Panc1 (cell line): ENCODE measurements at regions not wholly inside any gene's neighbourhood (a gene's known extent, or its start where the extent isn't known, plus 50 kb on each side); places are given as distances from the start of the nearest gene placed in this dataset.
"Not testable (repeated sequence)": the region's sequence is repeated elsewhere in the genome, so short reads cannot be mapped to it uniquely, and the experiment has no call there.

Source experiments
- ATAC-seq: fragments of 200-7000 bp; cut with Tn5 transposase; 2 replicates; pipeline ENCODE4 v1.9.1; 2020; ENCODE audit warnings: mild to moderate bottlenecking, moderate library complexity
- BruUV-seq: library from RNA; stranded (reverse); fragments of 400-500 nt; replicated peaks from 2 replicates; lab custom pipeline; 2021; lab: Mats Ljungman, UMichigan
- CTCF ChIA-PET: fragments of 300-600 bp; sonication (Branson Sonifier 250); formaldehyde crosslinking; loops from one replicate; lab custom pipeline; 2022; ENCODE audit warnings: antibody characterized with exemption; lab: Charles Lee
- POLR2A ChIA-PET: fragments of 300-600 bp; sonication (Branson Sonifier 250); formaldehyde crosslinking; loops from one replicate; lab custom pipeline; 2022; ENCODE audit warnings: antibody characterized with exemption; lab: Charles Lee
- DNase-seq: peaks from one replicate; pipeline ENCODE4 v3.0.0-alpha.2; 2010; ENCODE audit warnings: low read depth, low spot score
- H3K27ac ChIP-seq: 2 replicates; pipeline ENCODE4 v1.5.1; 2011; ENCODE audit warnings: mild to moderate bottlenecking, low read length, inconsistent platforms
- H3K27me3 ChIP-seq: fragments of 200-500 bp; sonication (Bioruptor generic); 2 replicates; pipeline ENCODE4 v1.6.0; 2014; ENCODE audit warnings: low read length, inconsistent platforms; ENCODE audit not compliant: control insufficient read depth, insufficient read depth
- H3K36me3 ChIP-seq: fragments of 200-500 bp; sonication (Bioruptor generic); 2 replicates; pipeline ENCODE4 v1.5.1; 2014; ENCODE audit warnings: inconsistent platforms, mild to moderate bottlenecking, low read length, moderate library complexity; ENCODE audit not compliant: control insufficient read depth, insufficient read depth
- H3K4me1 ChIP-seq: 2 replicates; pipeline ENCODE4 v1.5.1; 2011; ENCODE audit warnings: inconsistent platforms, mild to moderate bottlenecking, low read length, moderate library complexity; ENCODE audit not compliant: control insufficient read depth, insufficient read depth
- H3K4me3 ChIP-seq, 2 experiments: 2 replicates each; pipeline ENCODE4 v1.5.1; 2011 to 2012; ENCODE audit warnings: low read depth in 2 of 2, low read length in 2 of 2, mild to moderate bottlenecking in 2 of 2, inconsistent platforms in 1 of 2, moderate library complexity in 1 of 2
- H3K9me3 ChIP-seq: fragments of 200-500 bp; sonication (Bioruptor generic); 2 replicates; pipeline ENCODE4 v1.5.1; 2014; ENCODE audit warnings: low read depth, mild to moderate bottlenecking, inconsistent platforms, low read length, moderate library complexity; ENCODE audit not compliant: control insufficient read depth, insufficient read depth
- CTCF ChIP-seq: fragments of 450-650 bp; IDR thresholded peaks from 2 replicates; pipeline ENCODE4 v1.5.1; 2017; ENCODE audit warnings: mild to moderate bottlenecking
- POLR2AphosphoS5 ChIP-seq: IDR thresholded peaks from 2 replicates; pipeline ENCODE4 v1.6.1; 2012; ENCODE audit warnings: mild to moderate bottlenecking, low read depth, low read length, moderate library complexity
- REST ChIP-seq, 2 experiments: IDR thresholded peaks; 2 replicates each; pipeline ENCODE4 v1.6.1; 2011 to 2012; ENCODE audit warnings: low read depth in 2 of 2, control low read depth in 1 of 2, low read length in 1 of 2, mild to moderate bottlenecking in 1 of 2, moderate library complexity in 1 of 2; ENCODE audit not compliant: insufficient read depth in 1 of 2
- SIN3A ChIP-seq: IDR thresholded peaks from 2 replicates; pipeline ENCODE4 v1.6.1; 2012; ENCODE audit warnings: low read depth, mild to moderate bottlenecking, low read length, moderate library complexity, borderline replicate concordance; ENCODE audit not compliant: insufficient read depth
- TCF7L2 ChIP-seq: IDR thresholded peaks from 2 replicates; pipeline ENCODE4 v1.6.1; 2011; ENCODE audit warnings: mild to moderate bottlenecking, low read depth, low read length, inconsistent platforms
- in situ Hi-C: cut with HindIII; loops from 2 replicates; pipeline ENCODE4 v1.10.0; 2016; ENCODE audit warnings: low sequenced_read_pairs, low pct_unique_long_range_greater_than_20kb
- intact Hi-C: fragments of 100-400 bp; cut with micrococcal nuclease; formaldehyde crosslinking; loops from one replicate; pipeline ENCODE4 v1.10.0; 2022; ENCODE audit not compliant: unreplicated experiment

- TF ChIP-seq SIN3A = no peak
- TF ChIP-seq CTCF = no peak
- no peak for TF ChIP-seq POLR2AphosphoS5
- TF ChIP-seq TCF7L2 = no peak
- TF ChIP-seq REST (IDR thresholded peaks at IDR 0.05; ENCODE audit: insufficient read depth in 1 of 2, low read depth in 2 of 2, low read length in 1 of 2) = no peak
- H3K27ac ChIP-seq = no peak overlapping the region
- H3K4me1 ChIP-seq = peaks cover 7% of the 10 kb centered on the region; the same call in 1 of the 2 replicates
- H3K36me3 ChIP-seq = no peaks in the 10 kb centered on the region
- intact Hi-C loops (no loop called here), in situ Hi-C loops (no loop called here)
- H3K4me3 ChIP-seq = no peak overlapping the region
- CTCF ChIA-PET = no interaction called here
- DNase-seq (no peak), ATAC-seq (no peak)
- POLR2A ChIA-PET = no interaction called here
- no TSS peak for BruUV-seq
- H3K27me3 ChIP-seq = no peaks in the 10 kb centered on the region; the same call in 1 of the 2 replicates
- no peaks in the 10 kb centered on the region for H3K9me3 ChIP-seq
Measured at GRCh38 chr2:390959-391358, 103.1 kb upstream of the ALKAL2 start.

- H3K4me1 ChIP-seq, H3K36me3 ChIP-seq, ATAC-seq, DNase-seq, in situ Hi-C loops, CTCF ChIA-PET, H3K27me3 ChIP-seq, H3K27ac ChIP-seq, BruUV-seq, intact Hi-C loops, H3K9me3 ChIP-seq, POLR2A ChIA-PET, H3K4me3 ChIP-seq: not testable (repeated sequence)
Measured at GRCh38 chr2:389985-390384, 102.1 kb upstream of the ALKAL2 start.

DNA sequence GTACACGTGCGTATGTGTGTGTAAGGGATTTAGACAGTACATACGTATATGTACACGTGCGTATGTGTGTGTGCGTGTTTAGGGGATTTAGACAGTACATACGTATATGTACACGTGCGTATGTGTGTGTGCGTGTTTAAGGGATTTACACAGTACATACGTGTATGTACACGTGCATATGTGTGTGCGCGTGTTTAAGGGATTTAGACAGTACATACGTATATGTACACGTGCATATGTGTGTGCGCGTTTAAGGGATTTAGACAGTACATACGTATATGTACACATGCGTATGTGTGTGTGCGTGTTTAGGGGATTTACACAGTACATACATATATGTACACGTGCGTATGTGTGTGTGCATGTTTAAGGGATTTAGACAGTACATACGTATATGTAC lies 100.9 kb upstream of the ALKAL2 start:
- H3K4me1 ChIP-seq, DNase-seq, H3K36me3 ChIP-seq, H3K27me3 ChIP-seq, intact Hi-C loops, ATAC-seq, H3K9me3 ChIP-seq, POLR2A ChIA-PET, CTCF ChIA-PET, in situ Hi-C loops, H3K27ac ChIP-seq, BruUV-seq, H3K4me3 ChIP-seq: not testable (repeated sequence)
